T1000 (cell line): ENCODE measurements at regions not wholly inside any gene's neighbourhood (a gene's known extent, or its start where the extent isn't known, plus 50 kb on each side); places are given as distances from the start of the nearest gene placed in this dataset.

Experiments
- DNase-seq: peaks from one replicate; lab custom pipeline; 2025; ENCODE audit warnings: mixed read lengths; lab: John Stamatoyannopoulos, UW

GRCh38 chr1:80779275-80779674 lies 1021.5 kb upstream of the ADGRL2 start:
- no peak for DNase-seq

- DNase-seq, result no peak
Observed at GRCh38 chr1:80778094-80778840, 1022.5 kb upstream of the ADGRL2 start.

- DNase-seq, result no peak
Observed at GRCh38 chr1:80776266-80776665, 1024.5 kb upstream of the ADGRL2 start.

- no peak for DNase-seq
Observed at GRCh38 chr1:80769208-80769750, 1031.5 kb upstream of the ADGRL2 start.

DNA sequence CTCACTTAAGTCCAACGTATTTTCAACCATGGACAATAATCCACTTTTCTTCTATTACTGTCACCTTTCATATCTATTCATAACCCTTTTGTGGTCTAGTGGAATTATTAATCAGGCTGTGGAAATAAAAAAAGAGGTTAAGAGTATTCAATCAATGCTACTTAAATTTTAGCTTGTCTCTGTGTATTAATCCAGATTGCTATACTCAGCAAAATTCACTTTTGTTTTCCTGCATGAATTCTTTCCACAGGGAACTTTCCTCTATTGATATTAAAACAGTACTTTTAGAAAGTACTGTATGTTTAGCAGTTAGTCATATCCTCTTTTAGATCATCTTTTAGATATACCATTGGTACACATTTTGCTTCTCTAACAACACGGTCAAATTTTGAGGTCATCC lies 1033.0 kb upstream of the ADGRL2 start:
- DNase-seq, result no peak

GRCh38 chr1:80759354-80759753 lies 1041.4 kb upstream of the ADGRL2 start:
- no peak for DNase-seq

- DNase-seq, result no peak
Observed at GRCh38 chr1:80755944-80756343, 1044.8 kb upstream of the ADGRL2 start.

DNA sequence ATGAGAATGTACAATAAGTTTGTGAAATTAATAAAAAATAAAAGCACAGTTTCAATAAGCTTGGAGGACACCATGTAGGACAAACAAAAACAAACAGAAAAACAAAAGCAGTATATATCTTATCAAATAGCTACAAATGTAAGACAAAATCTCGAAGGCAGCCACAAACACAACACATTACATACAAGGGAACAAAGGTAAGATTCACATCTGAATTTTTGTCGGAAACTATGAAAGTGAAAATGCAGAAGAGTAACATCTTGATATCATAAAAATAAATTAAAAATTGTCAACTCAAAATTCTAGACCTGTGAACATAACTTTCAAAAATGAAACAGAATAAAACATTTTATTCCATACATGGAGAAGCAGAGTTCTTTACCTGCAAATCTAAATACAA lies 1049.5 kb upstream of the ADGRL2 start:
- no peak for DNase-seq

GRCh38 chr1:80731241-80731894 lies 1069.4 kb upstream of the ADGRL2 start:
- DNase-seq, result no peak

- DNase-seq, result no peak
Observed at GRCh38 chr1:80722611-80723010, 1078.1 kb upstream of the ADGRL2 start.

- DNase-seq, result no peak
Observed at GRCh38 chr1:80706526-80706925, 1094.2 kb upstream of the ADGRL2 start.

- DNase-seq, result no peak
Observed at GRCh38 chr1:80678438-80678837, 1122.3 kb upstream of the ADGRL2 start.

GRCh38 chr1:80675454-80675853 lies 1125.3 kb upstream of the ADGRL2 start:
- no peak for DNase-seq

GRCh38 chr1:80673935-80674597 lies 1126.7 kb upstream of the ADGRL2 start:
- no peak for DNase-seq

- DNase-seq, result no peak
Observed at GRCh38 chr1:80668372-80668771, 1132.4 kb upstream of the ADGRL2 start.

- DNase-seq, result no peak
Observed at GRCh38 chr1:80666073-80666472, 1134.7 kb upstream of the ADGRL2 start.

GRCh38 chr1:80659161-80659560 lies 1141.6 kb upstream of the ADGRL2 start:
- no peak for DNase-seq

DNA sequence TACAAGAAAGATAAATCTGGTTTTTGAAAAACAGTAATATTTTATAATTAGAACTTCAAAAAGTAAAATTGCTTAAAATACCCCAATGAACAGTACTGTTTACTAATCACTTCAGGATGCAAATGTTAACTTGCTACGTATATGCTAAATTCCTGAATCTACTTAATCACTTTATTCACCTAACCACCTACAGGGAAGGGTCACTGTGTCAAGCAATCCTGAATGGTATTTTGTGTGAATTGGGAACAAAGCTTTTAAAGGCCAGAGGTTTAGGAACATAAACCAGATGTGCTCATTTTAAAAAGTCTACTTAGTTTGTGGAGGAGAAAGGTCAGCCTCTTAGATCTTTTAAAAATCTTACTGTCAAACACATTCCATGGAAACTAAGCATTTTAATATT lies 1143.0 kb upstream of the ADGRL2 start:
- DNase-seq, result no peak

GRCh38 chr1:80657044-80657643 lies 1143.6 kb upstream of the ADGRL2 start:
- no peak for DNase-seq

- DNase-seq, result no peak
Observed at GRCh38 chr1:80656641-80657040, 1144.1 kb upstream of the ADGRL2 start.

GRCh38 chr1:80656014-80656636 lies 1144.6 kb upstream of the ADGRL2 start:
- DNase-seq, result no peak

GRCh38 chr1:80646053-80646452 lies 1154.7 kb upstream of the ADGRL2 start:
- no peak for DNase-seq
